ENCODE measurements at regions not wholly inside any gene's neighbourhood (a gene's known extent, or its start where the extent isn't known, plus 50 kb on each side); places are given as distances from the start of the nearest gene placed in this dataset.

DNA sequence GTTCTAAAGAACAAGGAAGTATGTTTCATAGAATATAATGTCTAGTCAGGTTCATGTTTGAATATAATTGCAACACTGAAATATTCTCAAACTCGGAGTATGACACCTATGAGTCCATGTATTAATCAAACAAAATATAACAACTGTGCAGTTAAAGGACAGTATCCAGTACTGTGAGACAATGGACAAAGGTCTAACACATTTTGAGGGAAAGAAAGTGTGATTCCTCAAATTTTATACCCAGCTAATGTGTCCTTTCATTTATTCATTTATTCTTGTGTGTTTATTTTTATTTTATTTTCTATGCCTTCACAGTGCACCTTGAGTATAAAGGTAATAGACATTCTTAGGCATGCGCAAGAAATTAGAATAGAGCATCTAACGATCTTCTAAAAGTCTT, 401.0 kb upstream of the ZFHX3 start:
- no peak for DNase-seq (ENCODE audit: low spot score)

GRCh38 chr16:73447846-73448245, 399.9 kb upstream of the ZFHX3 start:
- DNase-seq (ENCODE audit: low spot score) = no peak

DNA sequence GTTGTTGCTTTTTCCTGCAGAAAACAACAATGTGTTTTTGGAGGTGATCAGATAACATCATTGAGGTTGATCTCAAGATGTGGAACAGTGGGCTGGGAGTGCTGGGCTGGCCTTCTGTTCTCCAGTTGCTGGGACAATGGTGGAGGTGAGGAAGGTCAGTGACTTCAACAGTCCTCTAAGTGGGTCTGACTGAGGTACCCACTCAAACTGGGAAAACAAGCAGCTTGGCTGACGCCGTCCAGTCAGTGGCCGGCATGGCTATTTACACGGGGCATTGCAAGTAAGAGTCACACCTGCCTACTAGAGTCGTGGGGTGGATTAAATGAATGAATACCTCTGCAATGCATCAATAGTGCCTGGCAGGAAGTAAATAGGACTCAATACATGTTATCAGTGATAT, 386.7 kb upstream of the ZFHX3 start:
- DNase-seq (ENCODE audit: low spot score) = no peak

GRCh38 chr16:73433731-73434307, 385.9 kb upstream of the ZFHX3 start:
- no peak for DNase-seq (ENCODE audit: low spot score)

GRCh38 chr16:73432850-73433730, 385.2 kb upstream of the ZFHX3 start:
- DNase-seq (ENCODE audit: low spot score) = no peak

- DNase-seq (ENCODE audit: low spot score) = no peak
Measured at GRCh38 chr16:73430138-73430537, 382.2 kb upstream of the ZFHX3 start.

GRCh38 chr16:73428121-73428520, 380.2 kb upstream of the ZFHX3 start:
- DNase-seq (ENCODE audit: low spot score) = no peak

GRCh38 chr16:73427164-73427563, 379.2 kb upstream of the ZFHX3 start:
- no peak for DNase-seq (ENCODE audit: low spot score)

DNA sequence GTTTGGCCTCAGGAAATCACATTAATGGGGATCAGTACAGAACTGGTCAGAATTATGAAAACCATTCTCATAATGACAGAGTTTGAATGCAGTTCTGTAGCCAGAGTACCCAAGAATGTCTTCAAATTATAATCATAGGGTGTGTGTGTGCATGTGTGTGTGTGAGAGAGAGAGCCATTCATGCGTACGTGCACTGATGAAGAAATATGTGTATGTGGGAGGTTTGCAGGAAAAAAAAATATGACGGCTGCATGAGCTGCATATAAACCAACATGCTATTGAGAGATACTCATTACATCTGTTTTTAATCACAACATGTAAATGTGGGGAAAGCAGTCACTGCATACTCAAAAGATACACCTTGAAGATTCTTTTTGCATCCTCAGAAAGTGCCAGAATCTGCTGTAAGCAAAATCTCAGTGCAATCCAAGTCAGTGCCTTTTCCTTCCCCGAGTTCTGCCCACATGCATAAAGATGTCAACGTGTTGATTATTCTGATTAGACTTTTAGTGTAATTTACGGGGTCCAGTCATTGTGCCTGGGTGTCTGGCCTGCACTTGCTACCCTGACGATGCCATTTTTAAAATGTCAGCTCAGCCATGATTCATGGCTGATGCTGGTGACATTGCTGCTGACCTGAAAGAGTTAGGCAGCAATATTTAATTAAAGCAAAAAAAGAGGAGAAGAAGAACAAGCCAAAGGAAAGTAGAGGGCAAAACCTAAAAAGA, 378.7 kb upstream of the ZFHX3 start:
- no peak for DNase-seq (ENCODE audit: low spot score)

GRCh38 chr16:73420676-73421075, 372.7 kb upstream of the ZFHX3 start:
- DNase-seq (ENCODE audit: low spot score) = no peak

GRCh38 chr16:73420244-73420643, 372.3 kb upstream of the ZFHX3 start:
- no peak for DNase-seq (ENCODE audit: low spot score)

- DNase-seq (ENCODE audit: low spot score) = no peak
Measured at GRCh38 chr16:73418691-73419090, 370.8 kb upstream of the ZFHX3 start.

- no peak for DNase-seq (ENCODE audit: low spot score)
Measured at GRCh38 chr16:73418051-73418450, 370.1 kb upstream of the ZFHX3 start.

DNA sequence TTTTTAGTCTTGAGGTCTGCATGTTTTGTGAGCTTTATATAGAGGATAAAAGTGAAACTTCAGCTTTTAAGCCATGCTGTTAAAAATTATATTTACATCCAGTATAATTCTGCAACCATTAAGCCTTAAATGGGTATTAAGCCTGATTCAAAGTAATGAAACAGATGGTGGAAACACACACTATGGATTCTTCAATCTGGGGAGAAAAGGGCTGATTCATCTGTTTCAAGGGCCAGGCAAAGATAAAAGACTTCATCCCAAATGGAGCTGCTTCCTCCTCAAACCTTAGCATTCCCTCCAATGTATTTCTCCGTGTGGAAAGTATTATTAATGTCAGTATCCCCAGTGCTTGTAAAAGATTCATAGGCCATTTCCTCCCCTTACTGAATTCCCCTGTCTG, 367.4 kb upstream of the ZFHX3 start:
- DNase-seq (ENCODE audit: low spot score) = no peak

- no peak for DNase-seq (ENCODE audit: low spot score)
Measured at GRCh38 chr16:73414638-73415037, 366.7 kb upstream of the ZFHX3 start.

- no peak for DNase-seq (ENCODE audit: low spot score)
Measured at GRCh38 chr16:73413830-73414190, 365.9 kb upstream of the ZFHX3 start.

GRCh38 chr16:73413091-73413829, 365.3 kb upstream of the ZFHX3 start:
- no peak for DNase-seq (ENCODE audit: low spot score)

GRCh38 chr16:73412416-73412815, 364.5 kb upstream of the ZFHX3 start:
- no peak for DNase-seq (ENCODE audit: low spot score)

DNA sequence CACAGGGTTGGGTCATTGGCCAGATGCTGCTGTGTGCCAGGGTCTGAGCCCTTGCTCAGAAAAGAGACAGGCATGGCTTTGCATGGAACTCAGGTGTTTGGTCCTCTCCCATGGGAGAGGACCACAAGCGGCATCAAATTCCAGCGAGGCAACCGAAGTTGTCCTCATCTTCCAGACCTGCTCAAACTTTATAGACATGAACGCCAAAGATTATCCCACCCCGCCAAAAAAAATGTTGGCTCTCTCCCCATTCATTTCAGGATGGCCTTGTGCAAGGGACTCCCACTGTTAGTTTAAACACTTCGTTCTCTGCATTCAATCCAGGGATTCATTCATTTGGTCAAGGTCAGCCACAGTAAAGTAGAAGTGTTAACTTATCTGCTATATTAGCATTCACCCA, 360.8 kb upstream of the ZFHX3 start:
- DNase-seq (ENCODE audit: low spot score) = no peak

GRCh38 chr16:73408311-73408710, 360.4 kb upstream of the ZFHX3 start:
- DNase-seq (ENCODE audit: low spot score) = no peak

DNA sequence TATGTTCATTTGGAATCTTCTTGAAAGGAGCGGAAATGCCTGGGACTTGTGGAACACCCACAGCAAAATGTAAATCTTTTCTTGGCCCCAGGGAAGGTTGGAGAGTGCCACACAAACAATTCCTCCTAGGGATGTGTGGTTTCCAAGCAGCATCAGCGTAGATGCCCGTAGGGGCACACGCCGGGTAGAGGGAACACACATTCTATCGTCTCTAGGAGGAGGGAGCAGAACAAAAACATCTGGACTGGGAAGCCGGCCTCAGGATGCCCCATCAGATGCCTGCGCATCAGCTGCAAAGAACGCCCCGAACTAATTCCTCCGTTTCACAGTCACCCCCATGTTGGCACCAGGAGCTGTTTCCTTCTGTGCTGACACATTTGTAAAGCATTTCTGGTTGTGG, 357.9 kb upstream of the ZFHX3 start:
- DNase-seq (ENCODE audit: low spot score) = no peak

- no peak for DNase-seq (ENCODE audit: low spot score)
Measured at GRCh38 chr16:73404001-73404400, 356.1 kb upstream of the ZFHX3 start.

GRCh38 chr16:73403291-73403690, 355.4 kb upstream of the ZFHX3 start:
- no peak for DNase-seq (ENCODE audit: low spot score)
